Trophoblast cell (in vitro differentiated cells and primary cell): ENCODE measurements at regions not wholly inside any gene's neighbourhood (a gene's known extent, or its start where the extent isn't known, plus 50 kb on each side); places are given as distances from the start of the nearest gene placed in this dataset.

Experiments used
- DNase-seq, 2 donors: peaks; one replicate each; pipeline ENCODE4 v3.0.0-alpha.2; 2016
- H2AFZ ChIP-seq: 2 replicates; pipeline ENCODE4 v1.6.1; 2013; ENCODE audit warnings: low read length, moderate library complexity, mild to moderate bottlenecking; ENCODE audit not compliant: insufficient read depth, poor library complexity
- H2AK5ac ChIP-seq: 2 replicates; pipeline ENCODE4 v1.6.1; 2013; ENCODE audit warnings: mild to moderate bottlenecking, low read length
- H2BK120ac ChIP-seq: 2 replicates; pipeline ENCODE4 v1.6.1; 2013; ENCODE audit warnings: low read length, mild to moderate bottlenecking, moderate library complexity; ENCODE audit not compliant: insufficient read depth, poor library complexity
- H2BK12ac ChIP-seq: 2 replicates; pipeline ENCODE4 v1.6.1; 2013; ENCODE audit warnings: mild to moderate bottlenecking, low read length, moderate library complexity
- H2BK5ac ChIP-seq: 2 replicates; pipeline ENCODE4 v1.6.1; 2013; ENCODE audit warnings: low read length, low read depth, moderate library complexity, mild to moderate bottlenecking; ENCODE audit not compliant: poor library complexity
- H3K14ac ChIP-seq: 2 replicates; pipeline ENCODE4 v1.6.1; 2013; ENCODE audit warnings: mild to moderate bottlenecking, low read length
- H3K18ac ChIP-seq: 2 replicates; pipeline ENCODE4 v1.6.1; 2013; ENCODE audit warnings: mild to moderate bottlenecking, low read length
- H3K23ac ChIP-seq: 2 replicates; pipeline ENCODE4 v1.6.1; 2013; ENCODE audit warnings: low read length
- H3K27ac ChIP-seq: 2 replicates; pipeline ENCODE4 v1.5.1; 2013; ENCODE audit warnings: low read depth, mild to moderate bottlenecking, inconsistent platforms, low read length, moderate library complexity
- H3K27me3 ChIP-seq: 2 replicates; pipeline ENCODE4 v1.6.1; 2013; ENCODE audit warnings: inconsistent platforms, mild to moderate bottlenecking, low read length, moderate library complexity; ENCODE audit not compliant: insufficient read depth
- H3K36me3 ChIP-seq, 2 experiments: 1 replicate in 1 of 2; 2 replicates in 1 of 2; pipeline ENCODE4 v1.6.1; 2013; ENCODE audit warnings: low read length in 2 of 2, mild to moderate bottlenecking in 2 of 2, moderate library complexity in 1 of 2; ENCODE audit not compliant: insufficient read depth in 2 of 2, control insufficient read depth in 1 of 2
- H3K4ac ChIP-seq: 2 replicates; pipeline ENCODE4 v1.6.1; 2013; ENCODE audit warnings: low read depth, mild to moderate bottlenecking, low read length, moderate library complexity
- H3K4me1 ChIP-seq, 2 experiments: 1 replicate in 1 of 2; 2 replicates in 1 of 2; pipeline ENCODE4 v1.6.1; 2013; ENCODE audit warnings: low read length in 2 of 2, mild to moderate bottlenecking in 2 of 2, moderate library complexity in 1 of 2; ENCODE audit not compliant: insufficient read depth in 2 of 2, control insufficient read depth in 1 of 2
- H3K4me2 ChIP-seq: 2 replicates; pipeline ENCODE4 v1.6.1; 2013; ENCODE audit warnings: inconsistent platforms, mild to moderate bottlenecking, low read length, moderate library complexity
- H3K4me3 ChIP-seq: 2 replicates; pipeline ENCODE4 v1.5.1; 2013; ENCODE audit warnings: mild to moderate bottlenecking, low read depth, low read length, inconsistent platforms
- H3K79me1 ChIP-seq: one replicate; pipeline ENCODE4 v1.6.1; 2013; ENCODE audit warnings: low read length
- H3K79me2 ChIP-seq: 2 replicates; pipeline ENCODE4 v1.6.1; 2013; ENCODE audit warnings: low read length, mild to moderate bottlenecking; ENCODE audit not compliant: control insufficient read depth, insufficient read depth, poor library complexity
- H3K9ac ChIP-seq: 2 replicates; pipeline ENCODE4 v1.6.1; 2013; ENCODE audit warnings: mild to moderate bottlenecking, low read length
- H3K9me3 ChIP-seq: 2 replicates; pipeline ENCODE4 v1.6.1; 2013; ENCODE audit warnings: low read depth, mild to moderate bottlenecking, control low read depth, inconsistent platforms, low read length; ENCODE audit not compliant: insufficient read depth
- H4K12ac ChIP-seq: 2 replicates; pipeline ENCODE4 v1.6.1; 2013; ENCODE audit warnings: low read depth, mild to moderate bottlenecking, low read length, moderate library complexity
- H4K8ac ChIP-seq: 2 replicates; pipeline ENCODE4 v1.6.1; 2013; ENCODE audit warnings: low read depth, mild to moderate bottlenecking, low read length, moderate library complexity
- H4K91ac ChIP-seq: one replicate; pipeline ENCODE4 v1.6.1; 2013; ENCODE audit warnings: low read depth, mild to moderate bottlenecking, low read length, moderate library complexity
- WGBS: extraction: QIAGEN DNeasy Blood & Tissue Kit; methylation state at CpG from one replicate; pipeline ENCODE4 v1.1.7; 2013; ENCODE audit warnings: missing lambda C conversion rate; ENCODE audit not compliant: insufficient read length, insufficient coverage; ENCODE audit errors: extremely low coverage; 5-methylcytosine and 5-hydroxymethylcytosine counted together

- H3K79me2 ChIP-seq: no peaks in the 10 kb centered on the region
- H3K9me3 ChIP-seq: peaks cover 2% of the 10 kb centered on the region
- no peak overlapping the region for H2BK5ac ChIP-seq
- no peak overlapping the region for H2AK5ac ChIP-seq
- H3K36me3 ChIP-seq: no peaks in the 10 kb centered on the region
- H3K4me3 ChIP-seq: no peak overlapping the region
- no peaks in the 10 kb centered on the region for H3K27me3 ChIP-seq
- no peak for DNase-seq
- H3K9ac ChIP-seq: no peak overlapping the region
- H3K27ac ChIP-seq: no peak overlapping the region
- H2BK120ac ChIP-seq: no peak overlapping the region
- H3K4me2 ChIP-seq: no peak overlapping the region
- H3K4ac ChIP-seq: no peak overlapping the region
- no peak overlapping the region for H3K18ac ChIP-seq
- H3K14ac ChIP-seq: no peak overlapping the region
- H4K12ac ChIP-seq: no peak overlapping the region
- WGBS: no CpG with 5 or more reads among the region's 11 CpGs
- no peak overlapping the region for H4K91ac ChIP-seq
- H2AFZ ChIP-seq: no peak overlapping the region
- H2BK12ac ChIP-seq: no peak overlapping the region
- H3K23ac ChIP-seq: no peak overlapping the region
- no peaks in the 10 kb centered on the region for H3K4me1 ChIP-seq
- H3K79me1 ChIP-seq: no peaks in the 10 kb centered on the region
- H4K8ac ChIP-seq: no peak overlapping the region
Observed at GRCh38 chr2:158025255-158025996, 76.2 kb upstream of the UPP2 start.

GRCh38 chr2:158024288-158024898 is 77.3 kb upstream of the UPP2 start:
- no peak overlapping the region for H4K8ac ChIP-seq
- H3K23ac ChIP-seq: no peak overlapping the region
- H3K4me1 ChIP-seq: no peaks in the 10 kb centered on the region
- no peak overlapping the region for H2AK5ac ChIP-seq
- H3K4ac ChIP-seq: no peak overlapping the region
- no peak overlapping the region for H4K12ac ChIP-seq
- no peak overlapping the region for H2BK5ac ChIP-seq
- peak; percentile 42 to 85 for DNase-seq
- H3K14ac ChIP-seq: no peak overlapping the region
- WGBS: no CpG with 5 or more reads among the region's 4 CpGs
- no peaks in the 10 kb centered on the region for H3K27me3 ChIP-seq
- H3K36me3 ChIP-seq: no peaks in the 10 kb centered on the region
- no peak overlapping the region for H3K4me2 ChIP-seq
- H2BK12ac ChIP-seq: no peak overlapping the region
- no peak overlapping the region for H3K9ac ChIP-seq
- H4K91ac ChIP-seq: no peak overlapping the region
- no peaks in the 10 kb centered on the region for H3K79me2 ChIP-seq
- no peak overlapping the region for H3K4me3 ChIP-seq
- H3K9me3 ChIP-seq: peaks cover 2% of the 10 kb centered on the region
- H3K79me1 ChIP-seq: no peaks in the 10 kb centered on the region
- no peak overlapping the region for H2BK120ac ChIP-seq
- no peak overlapping the region for H2AFZ ChIP-seq
- no peak overlapping the region for H3K27ac ChIP-seq
- no peak overlapping the region for H3K18ac ChIP-seq

- no peak overlapping the region for H2BK12ac ChIP-seq
- H3K27ac ChIP-seq: no peak overlapping the region
- H3K4me1 ChIP-seq: no peaks in the 10 kb centered on the region
- H4K8ac ChIP-seq: no peak overlapping the region
- H3K36me3 ChIP-seq: no peaks in the 10 kb centered on the region
- H3K9me3 ChIP-seq: peaks cover 2% of the 10 kb centered on the region
- no peak overlapping the region for H3K4me3 ChIP-seq
- no peak overlapping the region for H3K9ac ChIP-seq
- no peak overlapping the region for H2BK120ac ChIP-seq
- WGBS: 100% methylated on average over 1 of the region's 1 CpG
- H2AK5ac ChIP-seq: no peak overlapping the region
- H2BK5ac ChIP-seq: no peak overlapping the region
- no peak overlapping the region for H3K4ac ChIP-seq
- no peak overlapping the region for H2AFZ ChIP-seq
- H4K91ac ChIP-seq: no peak overlapping the region
- H3K14ac ChIP-seq: no peak overlapping the region
- H3K18ac ChIP-seq: no peak overlapping the region
- no peak overlapping the region for H4K12ac ChIP-seq
- H3K4me2 ChIP-seq: no peak overlapping the region
- H3K79me1 ChIP-seq: no peaks in the 10 kb centered on the region
- no peak overlapping the region for H3K23ac ChIP-seq
- no peak for DNase-seq
- no peaks in the 10 kb centered on the region for H3K27me3 ChIP-seq
- no peaks in the 10 kb centered on the region for H3K79me2 ChIP-seq
Observed at GRCh38 chr2:158022888-158023287, 78.8 kb upstream of the UPP2 start.

GRCh38 chr2:158021226-158021625 is 80.5 kb upstream of the UPP2 start:
- DNase-seq: no peak

More at GRCh38 chr2:158021226-158021625, 80.5 kb upstream of the UPP2 start:
- Histone ChIP-seq H3K14ac (no peak overlapping the region), H3K27me3 (no peaks in the 10 kb centered on the region), H4K8ac (no peak overlapping the region), H2BK120ac (no peak overlapping the region), H3K23ac (no peak overlapping the region), H2BK5ac (no peak overlapping the region), H3K4me2 (no peak overlapping the region), H3K79me2 (no peaks in the 10 kb centered on the region), H3K4me3 (no peak overlapping the region), H3K4ac (no peak overlapping the region), H3K9me3 (peaks cover 2% of the 10 kb centered on the region), H3K9ac (no peak overlapping the region), H2AK5ac (no peak overlapping the region), H3K27ac (no peak overlapping the region), H4K91ac (no peak overlapping the region), H2BK12ac (no peak overlapping the region), H3K79me1 (no peaks in the 10 kb centered on the region), H3K18ac (no peak overlapping the region), H2AFZ (no peak overlapping the region), H4K12ac (no peak overlapping the region), H3K36me3 (no peaks in the 10 kb centered on the region), H3K4me1 (no peaks in the 10 kb centered on the region)
- WGBS: no CpG with 5 or more reads among the region's 3 CpGs
